Mucosa of descending colon (tissue), 3 donors: ENCODE measurements at regions not wholly inside any gene's neighbourhood (a gene's known extent, or its start where the extent isn't known, plus 50 kb on each side); places are given as distances from the start of the nearest gene placed in this dataset.

Experiments
- ATAC-seq: fragments of 200-7000 bp; cut with Tn5 transposase; one replicate; pipeline ENCODE4 v1.9.1; 2020; ENCODE audit warnings: mild to moderate bottlenecking, moderate library complexity
- DNase-seq, 3 donors: peaks; one replicate each; pipeline ENCODE4 v3.0.0-alpha.2; 2020
- H3K36me3 ChIP-seq: fragments of 200-600 bp; one replicate; pipeline ENCODE4 v1.8.0; 2021; ENCODE audit warnings: low read depth, mild to moderate bottlenecking
- H3K4me1 ChIP-seq: fragments of 200-600 bp; one replicate; pipeline ENCODE4 v1.8.0; 2021; ENCODE audit warnings: low read depth, mild to moderate bottlenecking
- H3K4me3 ChIP-seq: fragments of 200-600 bp; one replicate; pipeline ENCODE4 v1.8.0; 2021; ENCODE audit warnings: mild to moderate bottlenecking
- H3K9me3 ChIP-seq: fragments of 200-600 bp; one replicate; pipeline ENCODE4 v1.8.0; 2021; ENCODE audit warnings: mild to moderate bottlenecking
- CTCF ChIP-seq: fragments of 200-600 bp; IDR thresholded peaks from one replicate; pipeline ENCODE4 v1.8.0; 2022; ENCODE audit warnings: antibody characterized with exemption, mild to moderate bottlenecking
- intact Hi-C, 2 donors: fragments of 100-400 bp; cut with DNase I in 1 of 2; cut with micrococcal nuclease in 1 of 2; formaldehyde crosslinking; loops; one replicate each; pipeline versions ENCODE4 v1.11.0 to v1.11.1; 2022; cut with DNase I, micrococcal nuclease
- donor health status: DM: no; HTN: no; CAD: no; lungs with moderate emphysema.
- donor health status: DM: no; HTN: no; CAD: no.
- donor health status: DM: no; HTN: yes; CAD: no.

- ATAC-seq = no peak
- no peak for TF ChIP-seq CTCF
- no peak for DNase-seq
- Histone ChIP-seq H3K36me3 (no peaks in the 10 kb centered on the region), H3K4me3 (no peak overlapping the region), H3K4me1 (no peaks in the 10 kb centered on the region), H3K9me3 (no peaks in the 10 kb centered on the region)
- intact Hi-C loops = no loop called here
Observed at GRCh38 chr16:79909571-79909970, 309.0 kb upstream of the MAF start.

- Histone ChIP-seq H3K4me3 (no peak overlapping the region), H3K4me1 (no peaks in the 10 kb centered on the region), H3K9me3 (no peaks in the 10 kb centered on the region), H3K36me3 (no peaks in the 10 kb centered on the region)
- no peak for ATAC-seq
- no peak for DNase-seq
- TF ChIP-seq CTCF = no peak
- intact Hi-C loops = no loop called here
Observed at GRCh38 chr16:79903471-79903870, 302.9 kb upstream of the MAF start.

DNA sequence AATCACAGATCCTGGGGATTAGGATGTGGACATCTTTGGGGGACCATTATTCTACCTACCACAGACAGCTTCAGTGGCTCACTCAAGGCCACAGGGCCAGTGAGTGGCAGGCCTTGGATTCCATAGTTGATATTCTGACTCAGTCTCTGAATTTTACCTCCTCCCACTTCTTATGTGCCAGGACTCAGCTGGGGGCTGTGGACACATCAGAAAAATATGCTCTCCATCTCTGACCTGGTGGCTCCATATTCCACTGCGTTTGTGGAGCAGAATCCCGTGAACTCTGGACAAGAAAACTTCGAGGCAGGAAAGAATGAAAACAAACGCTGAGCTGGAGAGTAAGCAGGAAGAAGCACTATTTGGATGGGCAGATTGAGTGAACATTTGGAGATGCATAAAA is 301.8 kb upstream of the MAF start:
- Histone ChIP-seq H3K9me3 (no peaks in the 10 kb centered on the region), H3K36me3 (no peaks in the 10 kb centered on the region), H3K4me1 (peaks cover 3% of the 10 kb centered on the region), H3K4me3 (no peak overlapping the region)
- DNase-seq = no peak
- intact Hi-C loops = no loop called here
- no peak for ATAC-seq
- TF ChIP-seq CTCF = no peak

DNA sequence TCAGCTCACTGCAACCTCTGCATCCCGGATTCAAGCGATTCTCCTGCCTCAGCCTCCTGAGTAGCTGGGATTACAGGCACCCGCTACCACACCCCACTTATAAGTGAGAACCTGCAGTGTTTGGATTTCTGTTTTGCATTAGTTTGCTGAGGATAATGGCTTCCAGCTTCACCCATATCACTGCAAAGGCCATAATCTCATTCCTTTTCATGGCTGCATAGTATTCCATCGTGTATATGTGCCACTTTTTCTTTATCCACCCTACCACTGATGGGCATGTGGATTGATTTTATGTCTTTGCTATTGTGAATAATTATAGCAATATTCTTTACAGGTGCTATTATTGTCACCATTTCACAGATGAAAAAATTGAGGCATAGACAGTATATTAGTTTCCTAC is 301.0 kb upstream of the MAF start:
- ATAC-seq (no peak), DNase-seq (no peak)
- H3K4me1 ChIP-seq = peaks cover 3% of the 10 kb centered on the region
- no peaks in the 10 kb centered on the region for H3K36me3 ChIP-seq
- intact Hi-C loops = no loop called here
- H3K9me3 ChIP-seq = no peaks in the 10 kb centered on the region
- H3K4me3 ChIP-seq = no peak overlapping the region
- no peak for TF ChIP-seq CTCF

DNA sequence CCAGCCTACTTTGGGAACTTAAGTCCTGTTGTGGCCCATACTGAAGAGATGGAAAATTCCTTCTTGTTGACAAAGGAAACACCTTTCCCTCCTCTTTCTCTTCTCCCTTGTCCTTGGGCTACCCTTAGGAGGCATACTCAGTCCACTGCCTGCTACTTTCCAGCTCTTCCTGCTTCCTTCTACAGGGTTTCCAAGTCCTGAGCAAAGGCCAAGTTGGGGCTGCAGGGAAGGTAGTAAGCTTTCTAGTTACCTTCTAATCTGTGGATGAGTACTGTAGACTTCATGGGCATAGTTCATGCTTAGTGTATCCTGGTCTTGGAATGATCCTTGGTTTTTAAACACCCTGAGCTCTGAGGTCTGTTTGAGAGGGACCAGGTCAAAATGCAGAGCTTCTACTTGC is 299.2 kb upstream of the MAF start:
- Histone ChIP-seq H3K4me3 (no peak overlapping the region), H3K36me3 (no peaks in the 10 kb centered on the region), H3K9me3 (no peaks in the 10 kb centered on the region), H3K4me1 (peaks cover 3% of the 10 kb centered on the region)
- peak; percentile 43 for ATAC-seq
- TF ChIP-seq CTCF = no peak
- DNase-seq = peak in 1 of 3 donors; percentile 22
- intact Hi-C loops = no loop called here

- TF ChIP-seq CTCF = no peak
- ATAC-seq = no peak
- intact Hi-C loops = no loop called here
Observed at GRCh38 chr16:79899316-79899715, 298.8 kb upstream of the MAF start.

More at GRCh38 chr16:79899316-79899715, 298.8 kb upstream of the MAF start:
- no peaks in the 10 kb centered on the region for H3K9me3 ChIP-seq
- no peak for DNase-seq
- H3K4me1 ChIP-seq = peaks cover 3% of the 10 kb centered on the region
- H3K36me3 ChIP-seq = no peaks in the 10 kb centered on the region
- H3K4me3 ChIP-seq = no peak overlapping the region
